Caco-2 (cell line): ENCODE measurements at regions not wholly inside any gene's neighbourhood (a gene's known extent, or its start where the extent isn't known, plus 50 kb on each side); places are given as distances from the start of the nearest gene placed in this dataset.

Experiments
- BruUV-seq: library from RNA; stranded (reverse); fragments of 400-500 nt; replicated peaks from 2 replicates; lab custom pipeline; 2021; lab: Mats Ljungman, UMichigan
- CTCF ChIA-PET: fragments of 300-600 bp; sonication (Branson Sonifier 250); formaldehyde crosslinking; loops from one replicate; lab custom pipeline; 2022; ENCODE audit warnings: antibody characterized with exemption; lab: Charles Lee
- POLR2A ChIA-PET: fragments of 300-600 bp; sonication (Branson Sonifier 250); formaldehyde crosslinking; loops from one replicate; lab custom pipeline; 2022; ENCODE audit warnings: antibody characterized with exemption; lab: Charles Lee
- DNase-seq, 2 experiments: peaks; one replicate each; pipeline versions ENCODE4 v3.0.0 to v3.0.0-alpha.2; 2020 to 2022
- H3K27me3 ChIP-seq: replicated peaks from 2 replicates; pipeline ENCODE4 v1.6.0; 2011; ENCODE audit warnings: low read length; ENCODE audit not compliant: control insufficient read depth, insufficient read depth
- H3K36me3 ChIP-seq: 2 replicates; pipeline ENCODE4 v1.5.1; 2011; ENCODE audit warnings: low read length; ENCODE audit not compliant: control insufficient read depth, insufficient read depth
- H3K4me1 ChIP-seq: fragments of 250-450 bp; sonication (Bioruptor Pico); 2 replicates; pipeline ENCODE4 v1.5.1; 2020; ENCODE audit warnings: mild to moderate bottlenecking
- H3K4me3 ChIP-seq: 2 replicates; pipeline ENCODE4 v1.5.1; 2011; ENCODE audit warnings: low read depth, mild to moderate bottlenecking, control low read depth, low read length
- H3K9me3 ChIP-seq: fragments of 250-450 bp; sonication (Bioruptor Pico); 2 replicates; pipeline ENCODE4 v1.5.1; 2020; ENCODE audit warnings: mild to moderate bottlenecking, moderate library complexity
- H3K27ac Mint-ChIP-seq: one replicate; pipeline ENCODE4 v1.8.0; 2022; ENCODE audit warnings: mixed read lengths; ENCODE audit not compliant: unreplicated experiment
- H3K27me3 Mint-ChIP-seq: one replicate; pipeline ENCODE4 v1.8.0; 2022; ENCODE audit warnings: mixed read lengths; ENCODE audit not compliant: insufficient read depth, unreplicated experiment
- H3K36me3 Mint-ChIP-seq: one replicate; pipeline ENCODE4 v1.8.0; 2022; ENCODE audit warnings: mild to moderate bottlenecking, mixed read lengths; ENCODE audit not compliant: insufficient read depth, unreplicated experiment
- H3K4me1 Mint-ChIP-seq: one replicate; pipeline ENCODE4 v1.8.0; 2022; ENCODE audit warnings: low read depth, mixed read lengths; ENCODE audit not compliant: unreplicated experiment
- H3K4me3 Mint-ChIP-seq: one replicate; pipeline ENCODE4 v1.8.0; 2022; ENCODE audit warnings: mild to moderate bottlenecking, moderate library complexity, mixed read lengths; ENCODE audit not compliant: unreplicated experiment
- H3K9me3 Mint-ChIP-seq: one replicate; pipeline ENCODE4 v1.8.0; 2022; ENCODE audit warnings: mixed read lengths; ENCODE audit not compliant: unreplicated experiment
- CTCF ChIP-seq, 2 experiments: fragments of 200-600 bp in 1 of 2; IDR thresholded peaks; 1 replicate in 1 of 2; 2 replicates in 1 of 2; pipeline versions ENCODE4 v1.5.1 to v1.8.0; 2011 to 2022; ENCODE audit warnings: antibody characterized with exemption in 1 of 2, control low read depth in 1 of 2, inconsistent platforms in 1 of 2, low read depth in 1 of 2, low read length in 1 of 2, mild to moderate bottlenecking in 1 of 2, moderate library complexity in 1 of 2; ENCODE audit not compliant: insufficient read depth in 1 of 2, severe bottlenecking in 1 of 2, unreplicated experiment in 1 of 2
- intact Hi-C: fragments of 100-400 bp; cut with micrococcal nuclease; formaldehyde crosslinking; loops from one replicate; pipeline ENCODE4 v1.10.0; 2022; ENCODE audit not compliant: unreplicated experiment

- no peaks in the 10 kb centered on the region for H3K36me3 ChIP-seq
- CTCF ChIA-PET = no interaction called here
- Mint-ChIP-seq H3K36me3 (no peaks in the 10 kb centered on the region), H3K4me1 (peaks cover 20% of the 10 kb centered on the region), H3K27ac (no peak overlapping the region), H3K4me3 (no peak overlapping the region), H3K27me3 (no peaks in the 10 kb centered on the region), H3K9me3 (no peaks in the 10 kb centered on the region)
- no peaks in the 10 kb centered on the region for H3K9me3 ChIP-seq
- BruUV-seq = no TSS peak
- POLR2A ChIA-PET = no interaction called here
- intact Hi-C loops = loop anchor here (1.0 to 2.0 kb wide), 2 partner anchors 13 to 22 kb away; no protein-coding TSS in a partner anchor
- H3K27me3 ChIP-seq = no peaks in the 10 kb centered on the region
- DNase-seq = no peak
- peaks cover 3% of the 10 kb centered on the region; the same call in 1 of the 2 replicates for H3K4me1 ChIP-seq
- H3K4me3 ChIP-seq = no peak overlapping the region
- TF ChIP-seq CTCF (IDR thresholded peaks at IDR 0.05; ENCODE audit: insufficient read depth in 1 of 2, low read depth in 1 of 2, low read length in 1 of 2, severe bottlenecking in 1 of 2, unreplicated experiment in 1 of 2) = no peak
These were observed 98.0 kb downstream of the INHBB start for GRCh38 chr2:120443946-120444345.

- H3K4me1 Mint-ChIP-seq = peaks cover 20% of the 10 kb centered on the region
- Histone ChIP-seq H3K4me3 (no peak overlapping the region), H3K4me1 (peaks cover 3% of the 10 kb centered on the region; the same call in 1 of the 2 replicates), H3K27me3 (no peaks in the 10 kb centered on the region), H3K9me3 (no peaks in the 10 kb centered on the region), H3K36me3 (no peaks in the 10 kb centered on the region)
- intact Hi-C loops = no loop called here
- H3K4me3 Mint-ChIP-seq = no peak overlapping the region
- BruUV-seq = no TSS peak
- H3K27ac Mint-ChIP-seq = no peak overlapping the region
- no peaks in the 10 kb centered on the region for H3K9me3 Mint-ChIP-seq
- DNase-seq = no peak
- H3K27me3 Mint-ChIP-seq = no peaks in the 10 kb centered on the region
- ChIA-PET CTCF (no interaction called here), POLR2A (no interaction called here)
- TF ChIP-seq CTCF (IDR thresholded peaks at IDR 0.05; ENCODE audit: insufficient read depth in 1 of 2, low read depth in 1 of 2, low read length in 1 of 2, severe bottlenecking in 1 of 2, unreplicated experiment in 1 of 2) = no peak
- H3K36me3 Mint-ChIP-seq = no peaks in the 10 kb centered on the region
These were observed 98.8 kb downstream of the INHBB start for GRCh38 chr2:120444691-120445240.

- Mint-ChIP-seq H3K27me3 (no peaks in the 10 kb centered on the region), H3K9me3 (no peaks in the 10 kb centered on the region), H3K36me3 (no peaks in the 10 kb centered on the region), H3K4me1 (peaks cover 14% of the 10 kb centered on the region), H3K27ac (no peak overlapping the region), H3K4me3 (no peak overlapping the region)
- DNase-seq = no peak
- no peak for TF ChIP-seq CTCF (IDR thresholded peaks at IDR 0.05; ENCODE audit: insufficient read depth in 1 of 2, low read depth in 1 of 2, low read length in 1 of 2, severe bottlenecking in 1 of 2, unreplicated experiment in 1 of 2)
- Histone ChIP-seq H3K9me3 (no peaks in the 10 kb centered on the region), H3K4me1 (peaks cover 3% of the 10 kb centered on the region; the same call in 1 of the 2 replicates), H3K36me3 (no peaks in the 10 kb centered on the region), H3K4me3 (no peak overlapping the region), H3K27me3 (no peaks in the 10 kb centered on the region)
- intact Hi-C loops = no loop called here
- no TSS peak for BruUV-seq
- ChIA-PET CTCF (no interaction called here), POLR2A (no interaction called here)
These were observed 99.7 kb downstream of the INHBB start for GRCh38 chr2:120445449-120446143.
